ENCODE measurements at regions not wholly inside any gene's neighbourhood (a gene's known extent, or its start where the extent isn't known, plus 50 kb on each side); places are given as distances from the start of the nearest gene placed in this dataset.

DNA sequence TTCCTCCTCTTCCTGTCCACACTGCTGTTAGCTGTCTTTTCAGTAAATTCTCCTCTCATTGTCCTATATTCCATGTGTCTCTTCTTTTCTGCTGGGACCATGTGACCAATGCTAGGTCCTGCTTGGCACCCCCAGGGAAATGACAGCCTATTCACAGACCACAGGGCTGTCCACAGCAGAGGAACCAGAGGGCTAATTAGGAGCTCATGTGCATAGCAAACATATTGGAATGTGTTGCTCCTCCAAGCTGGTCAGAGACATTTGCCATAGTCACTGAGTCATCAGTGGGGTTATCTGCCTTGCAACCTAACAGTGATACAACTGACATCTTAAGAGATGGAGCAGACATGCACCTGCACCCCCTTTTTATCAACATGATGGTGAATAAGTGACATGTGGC lies 67.9 kb upstream of the PUDP start:
- DNase-seq = no peak

GRCh38 chrX:7214251-7214650 lies 66.3 kb upstream of the PUDP start:
- DNase-seq = no peak

DNA sequence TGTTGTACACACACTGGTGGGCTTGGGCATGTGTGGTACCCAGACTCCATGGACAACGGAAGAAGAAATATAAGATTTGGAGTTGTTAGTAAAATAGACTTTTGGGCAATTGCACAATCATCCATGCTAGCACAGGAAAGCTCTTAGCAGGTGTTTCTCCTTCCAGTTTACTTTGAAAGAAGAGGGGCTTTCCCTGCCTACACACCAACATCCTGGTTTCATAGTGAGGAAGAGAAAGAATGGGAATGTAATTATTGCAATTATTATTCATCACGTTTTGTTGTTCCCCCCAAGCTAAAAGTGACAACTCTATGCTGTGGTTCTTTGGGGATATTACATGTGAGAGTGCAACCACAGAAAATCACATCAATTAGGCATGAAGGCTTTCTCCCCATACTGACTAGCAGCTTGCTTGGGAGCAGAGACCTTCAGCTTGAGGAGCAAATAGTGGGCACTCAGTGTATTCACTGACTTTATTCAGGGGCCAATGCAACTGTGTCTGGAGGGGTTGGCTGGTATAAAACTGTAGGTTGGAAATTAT lies 57.2 kb upstream of the PUDP start:
- no peak for DNase-seq

- DNase-seq = no peak
Observed at GRCh38 chrX:7204619-7205018, 56.7 kb upstream of the PUDP start.

GRCh38 chrX:7202206-7202605 lies 54.3 kb upstream of the PUDP start:
- DNase-seq = no peak

DNA sequence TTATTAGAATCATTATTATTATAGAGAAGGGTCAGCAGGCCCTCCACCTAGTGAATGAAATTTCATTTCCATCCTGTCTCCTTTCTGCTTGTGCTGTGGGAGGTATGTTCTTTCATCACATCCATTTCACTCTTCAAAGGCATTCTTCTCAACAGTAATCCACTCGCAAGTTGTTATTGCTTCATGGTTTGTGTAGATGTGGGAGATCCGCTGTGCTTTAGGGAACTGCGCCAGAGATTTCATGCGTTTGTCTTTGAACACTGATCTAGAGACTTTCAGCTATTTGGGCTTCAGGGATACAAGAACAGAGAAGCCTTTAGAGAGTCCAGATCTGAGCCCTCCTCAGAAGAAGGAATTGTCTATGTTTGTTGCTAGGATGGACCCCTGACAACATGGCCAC lies 53.5 kb upstream of the PUDP start:
- DNase-seq = no peak

GRCh38 chrX:7198499-7198898 lies 50.5 kb upstream of the PUDP start:
- DNase-seq = no peak

Data from NCI-H774 (cell line).